ENCODE measurements at regions not wholly inside any gene's neighbourhood (a gene's known extent, or its start where the extent isn't known, plus 50 kb on each side); places are given as distances from the start of the nearest gene placed in this dataset.
"Not testable (repeated sequence)": the region's sequence is repeated elsewhere in the genome, so short reads cannot be mapped to it uniquely, and the experiment has no call there.

GRCh38 chr14:71430678-71431376, 501.4 kb upstream of the RGS6 start:
- no peak for DNase-seq (ENCODE audit: low spot score)
- CTCF ChIA-PET = no interaction called here
- POLR2A ChIA-PET (ENCODE audit: low non-redundant PET) = no interaction called here
- no peak overlapping the region for H3K27ac ChIP-seq
- TF ChIP-seq CTCF (conservative IDR thresholded peaks at IDR 0.05; ENCODE audit: low read depth) = no peak

- no peak for TF ChIP-seq CTCF (conservative IDR thresholded peaks at IDR 0.05; ENCODE audit: low read depth)
- no peak overlapping the region for H3K27ac ChIP-seq
- ChIA-PET POLR2A (ENCODE audit: low non-redundant PET) (no interaction called here), CTCF (interaction anchor here (0.5 kb wide), 1 partner anchor 54 kb away, joined by 3 read pairs; no protein-coding TSS in a partner anchor)
- DNase-seq (ENCODE audit: low spot score) = no peak
These were observed 499.7 kb upstream of the RGS6 start for GRCh38 chr14:71432334-71433110.

GRCh38 chr14:71433303-71433702, 498.9 kb upstream of the RGS6 start:
- CTCF ChIA-PET = interaction anchor here (0.5 kb wide), 1 partner anchor 55 kb away, joined by 3 read pairs; no protein-coding TSS in a partner anchor
- POLR2A ChIA-PET (ENCODE audit: low non-redundant PET) = no interaction called here

GRCh38 chr14:71435641-71436040, 496.6 kb upstream of the RGS6 start:
- POLR2A ChIA-PET (ENCODE audit: low non-redundant PET); DNase-seq (ENCODE audit: low spot score); CTCF ChIA-PET; H3K27ac ChIP-seq: not testable (repeated sequence)

More at GRCh38 chr14:71433303-71433702, 498.9 kb upstream of the RGS6 start:
- no peak for DNase-seq (ENCODE audit: low spot score)
- TF ChIP-seq CTCF (conservative IDR thresholded peaks at IDR 0.05; ENCODE audit: low read depth) = no peak
- H3K27ac ChIP-seq = no peak overlapping the region

- no peak overlapping the region for H3K27ac ChIP-seq
- ChIA-PET POLR2A (ENCODE audit: low non-redundant PET) (no interaction called here), CTCF (no interaction called here)
- TF ChIP-seq CTCF (conservative IDR thresholded peaks at IDR 0.05; ENCODE audit: low read depth) = no peak
- no peak for DNase-seq (ENCODE audit: low spot score)
These were observed 494.4 kb upstream of the RGS6 start for GRCh38 chr14:71437870-71438269.

- CTCF ChIA-PET = no interaction called here
- POLR2A ChIA-PET (ENCODE audit: low non-redundant PET) = no interaction called here
- no peak overlapping the region for H3K27ac ChIP-seq
- no peak for TF ChIP-seq CTCF (conservative IDR thresholded peaks at IDR 0.05; ENCODE audit: low read depth)
- no peak for DNase-seq (ENCODE audit: low spot score)
These were observed 493.5 kb upstream of the RGS6 start for GRCh38 chr14:71438684-71439083.

GRCh38 chr14:71441126-71441525, 491.1 kb upstream of the RGS6 start:
- no peak for TF ChIP-seq CTCF (conservative IDR thresholded peaks at IDR 0.05; ENCODE audit: low read depth)
- ChIA-PET POLR2A (ENCODE audit: low non-redundant PET) (interaction anchor here (0.6 kb wide), 1 partner anchor 38 kb away, joined by 6 read pairs; no protein-coding TSS in a partner anchor), CTCF (no interaction called here)
- no peak overlapping the region for H3K27ac ChIP-seq
- DNase-seq (ENCODE audit: low spot score) = no peak
